ENCODE measurements at regions not wholly inside any gene's neighbourhood (a gene's known extent, or its start where the extent isn't known, plus 50 kb on each side); places are given as distances from the start of the nearest gene placed in this dataset.

GRCh38 chr13:103952183-103952582 lies 886.0 kb upstream of the SLC10A2 start:
- ATAC-seq (ENCODE audit: low FRiP score) (no peak), DNase-seq (ENCODE audit: low spot score) (no peak)
- no peak for TF ChIP-seq CTCF (IDR thresholded peaks at IDR 0.05)

- ATAC-seq (ENCODE audit: low FRiP score) (no peak), DNase-seq (ENCODE audit: low spot score) (no peak)
- TF ChIP-seq CTCF (IDR thresholded peaks at IDR 0.05), result no peak
Measured at GRCh38 chr13:103948426-103948825, 882.2 kb upstream of the SLC10A2 start.

GRCh38 chr13:103945836-103946235 lies 879.6 kb upstream of the SLC10A2 start:
- ATAC-seq (ENCODE audit: low FRiP score), result no peak
- TF ChIP-seq CTCF (IDR thresholded peaks at IDR 0.05), result no peak
- no peak for DNase-seq (ENCODE audit: low spot score)

GRCh38 chr13:103941506-103942140 lies 875.4 kb upstream of the SLC10A2 start:
- ATAC-seq (ENCODE audit: low FRiP score) (peak; percentile 83), DNase-seq (ENCODE audit: low spot score) (no peak)
- TF ChIP-seq CTCF (IDR thresholded peaks at IDR 0.05), result no peak

GRCh38 chr13:103935117-103935516 lies 868.9 kb upstream of the SLC10A2 start:
- DNase-seq (ENCODE audit: low spot score), result no peak
- no peak for ATAC-seq (ENCODE audit: low FRiP score)
- no peak for TF ChIP-seq CTCF (IDR thresholded peaks at IDR 0.05)

- ATAC-seq (ENCODE audit: low FRiP score), result no peak
- no peak for TF ChIP-seq CTCF (IDR thresholded peaks at IDR 0.05)
- DNase-seq (ENCODE audit: low spot score), result no peak
Measured at GRCh38 chr13:103931885-103932284, 865.7 kb upstream of the SLC10A2 start.

GRCh38 chr13:103931331-103931845 lies 865.2 kb upstream of the SLC10A2 start:
- no peak for ATAC-seq (ENCODE audit: low FRiP score)
- TF ChIP-seq CTCF (IDR thresholded peaks at IDR 0.05), result no peak
- no peak for DNase-seq (ENCODE audit: low spot score)

Measured in omental fat pad (tissue), 3 donors.